ENCODE measurements at regions not wholly inside any gene's neighbourhood (a gene's known extent, or its start where the extent isn't known, plus 50 kb on each side); places are given as distances from the start of the nearest gene placed in this dataset.

GRCh38 chr12:85448548-85449139 lies 168.6 kb downstream of the ALX1 start:
- no peak overlapping the region for H3K27ac ChIP-seq (ENCODE audit: low read depth, low read length)
- TF ChIP-seq CTCF (IDR thresholded peaks at IDR 0.05; ENCODE audit: low read depth, low read length) = peak; percentile 48
- no peak for DNase-seq (ENCODE audit: low read depth, low spot score)
- CTCF ChIA-PET = interaction anchor here (0.5 to 2.3 kb wide), 8 partner anchors 9 to 423 kb away, joined by 3 to 30 read pairs (median 4); no protein-coding TSS in a partner anchor
- POLR2A ChIA-PET = no interaction called here
- H3K4me3 ChIP-seq (ENCODE audit: low read depth, low read length) = no peak overlapping the region
- H3K9me3 ChIP-seq (ENCODE audit: control insufficient read depth, insufficient read depth, low read length) = no peaks in the 10 kb centered on the region
- H3K27me3 ChIP-seq (ENCODE audit: control insufficient read depth, insufficient read depth, low read length) = no peaks in the 10 kb centered on the region

GRCh38 chr12:85457016-85457415 lies 177.0 kb downstream of the ALX1 start:
- ChIA-PET CTCF (no interaction called here), POLR2A (no interaction called here)
- no peak for DNase-seq (ENCODE audit: low read depth, low spot score)
- TF ChIP-seq CTCF (IDR thresholded peaks at IDR 0.05; ENCODE audit: low read depth, low read length) = no peak
- Histone ChIP-seq H3K27ac (ENCODE audit: low read depth, low read length) (no peak overlapping the region), H3K9me3 (ENCODE audit: control insufficient read depth, insufficient read depth, low read length) (no peaks in the 10 kb centered on the region), H3K4me3 (ENCODE audit: low read depth, low read length) (no peak overlapping the region), H3K27me3 (ENCODE audit: control insufficient read depth, insufficient read depth, low read length) (no peaks in the 10 kb centered on the region)

- CTCF ChIA-PET = no interaction called here
- DNase-seq (ENCODE audit: low read depth, low spot score) = no peak
- no peak for TF ChIP-seq CTCF (IDR thresholded peaks at IDR 0.05; ENCODE audit: low read depth, low read length)
- Histone ChIP-seq H3K27ac (ENCODE audit: low read depth, low read length) (no peak overlapping the region), H3K4me3 (ENCODE audit: low read depth, low read length) (no peak overlapping the region), H3K9me3 (ENCODE audit: control insufficient read depth, insufficient read depth, low read length) (no peaks in the 10 kb centered on the region), H3K27me3 (ENCODE audit: control insufficient read depth, insufficient read depth, low read length) (no peaks in the 10 kb centered on the region)
- POLR2A ChIA-PET = no interaction called here
Observed at GRCh38 chr12:85461127-85461526, 181.1 kb downstream of the ALX1 start.

- H3K4me3 ChIP-seq (ENCODE audit: low read depth, low read length) = no peak overlapping the region
- POLR2A ChIA-PET = no interaction called here
- no peak for TF ChIP-seq CTCF (IDR thresholded peaks at IDR 0.05; ENCODE audit: low read depth, low read length)
- DNase-seq (ENCODE audit: low read depth, low spot score) = no peak
- no peaks in the 10 kb centered on the region for H3K27me3 ChIP-seq (ENCODE audit: control insufficient read depth, insufficient read depth, low read length)
- no peaks in the 10 kb centered on the region for H3K9me3 ChIP-seq (ENCODE audit: control insufficient read depth, insufficient read depth, low read length)
- CTCF ChIA-PET = interaction anchor here (0.6 to 2.5 kb wide), 2 partner anchors 404 to 513 kb away, joined by 7 read pairs; no protein-coding TSS in a partner anchor
- no peak overlapping the region for H3K27ac ChIP-seq (ENCODE audit: low read depth, low read length)
Observed at GRCh38 chr12:85462888-85463287, 182.9 kb downstream of the ALX1 start.

- no peak for DNase-seq (ENCODE audit: low read depth, low spot score)
- TF ChIP-seq CTCF (IDR thresholded peaks at IDR 0.05; ENCODE audit: low read depth, low read length) = no peak
- ChIA-PET CTCF (interaction anchor here (0.5 to 3.6 kb wide), 4 partner anchors 9 to 706 kb away, joined by 7 to 68 read pairs (median 24); no protein-coding TSS in a partner anchor), POLR2A (interaction anchor here (0.5 kb wide), 1 partner anchor 556 kb away, joined by 3 read pairs; no protein-coding TSS in a partner anchor)
- no peaks in the 10 kb centered on the region for H3K9me3 ChIP-seq (ENCODE audit: control insufficient read depth, insufficient read depth, low read length)
- H3K27me3 ChIP-seq (ENCODE audit: control insufficient read depth, insufficient read depth, low read length) = no peaks in the 10 kb centered on the region
- no peak overlapping the region for H3K4me3 ChIP-seq (ENCODE audit: low read depth, low read length)
- H3K27ac ChIP-seq (ENCODE audit: low read depth, low read length) = no peak overlapping the region
Observed at GRCh38 chr12:85466890-85467289, 186.9 kb downstream of the ALX1 start.

Data from AG04450 (cell line).